Stimulated activated CD4-positive, alpha-beta T cell treated with anti-CD3 and anti-CD28 coated beads, Interleukin-15, amount 100 ng/mL, for 48 hours (primary cell): ENCODE measurements at regions not wholly inside any gene's neighbourhood (a gene's known extent, or its start where the extent isn't known, plus 50 kb on each side); places are given as distances from the start of the nearest gene placed in this dataset.

Experiments used
- DNase-seq, 2 donors: peaks; one replicate each; pipeline ENCODE4 v3.0.0-alpha.2; 2020; ENCODE audit warnings: low read depth in 2 of 2

DNA sequence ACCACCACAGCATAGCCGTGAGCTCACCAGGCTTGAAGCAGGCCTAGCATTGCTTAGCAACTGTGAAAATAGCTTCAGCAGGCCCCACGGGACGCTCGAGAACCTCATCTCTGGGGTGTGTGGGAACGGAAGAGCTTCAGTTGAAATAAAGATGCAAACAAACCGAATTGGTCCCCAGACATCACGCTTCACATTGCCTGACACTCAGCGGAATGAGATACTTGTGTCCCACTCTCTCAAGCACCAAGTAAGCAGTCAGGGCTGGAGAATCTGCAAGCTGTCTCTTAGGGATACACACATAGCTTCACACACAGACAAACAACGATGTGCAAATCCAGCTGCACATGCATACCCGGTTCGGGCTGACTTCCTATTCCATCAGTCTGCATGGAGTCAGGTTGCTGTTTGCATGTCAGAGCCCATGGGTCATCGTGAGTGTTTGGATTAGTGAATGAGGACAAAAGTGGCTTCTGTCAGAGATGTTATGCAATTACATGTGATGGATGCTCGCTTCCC, 205.7 kb downstream of the SNX19 start:
- no peak for DNase-seq

DNA sequence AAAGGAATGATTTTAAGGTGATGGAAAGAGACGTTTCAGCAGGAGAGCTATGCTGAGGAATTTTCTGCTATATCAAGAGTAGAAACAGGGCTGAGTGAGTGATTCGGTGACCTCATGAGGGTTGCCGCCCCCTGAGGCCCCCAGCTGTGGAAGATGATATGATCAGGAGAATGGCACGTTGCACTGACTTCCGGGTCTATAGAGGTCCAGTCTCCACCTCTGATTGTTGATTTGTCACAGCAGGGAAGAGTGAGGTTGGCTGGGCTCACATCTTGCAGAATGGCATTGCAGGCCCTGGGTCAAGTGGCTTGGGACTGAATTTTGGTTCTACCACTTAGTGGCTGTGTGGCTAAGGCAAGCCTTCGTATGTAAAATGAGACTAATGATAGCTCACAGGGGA, 205.1 kb downstream of the SNX19 start:
- DNase-seq = no peak

- DNase-seq = no peak
Measured at GRCh38 chr11:130712480-130712879, 203.8 kb downstream of the SNX19 start.

DNA sequence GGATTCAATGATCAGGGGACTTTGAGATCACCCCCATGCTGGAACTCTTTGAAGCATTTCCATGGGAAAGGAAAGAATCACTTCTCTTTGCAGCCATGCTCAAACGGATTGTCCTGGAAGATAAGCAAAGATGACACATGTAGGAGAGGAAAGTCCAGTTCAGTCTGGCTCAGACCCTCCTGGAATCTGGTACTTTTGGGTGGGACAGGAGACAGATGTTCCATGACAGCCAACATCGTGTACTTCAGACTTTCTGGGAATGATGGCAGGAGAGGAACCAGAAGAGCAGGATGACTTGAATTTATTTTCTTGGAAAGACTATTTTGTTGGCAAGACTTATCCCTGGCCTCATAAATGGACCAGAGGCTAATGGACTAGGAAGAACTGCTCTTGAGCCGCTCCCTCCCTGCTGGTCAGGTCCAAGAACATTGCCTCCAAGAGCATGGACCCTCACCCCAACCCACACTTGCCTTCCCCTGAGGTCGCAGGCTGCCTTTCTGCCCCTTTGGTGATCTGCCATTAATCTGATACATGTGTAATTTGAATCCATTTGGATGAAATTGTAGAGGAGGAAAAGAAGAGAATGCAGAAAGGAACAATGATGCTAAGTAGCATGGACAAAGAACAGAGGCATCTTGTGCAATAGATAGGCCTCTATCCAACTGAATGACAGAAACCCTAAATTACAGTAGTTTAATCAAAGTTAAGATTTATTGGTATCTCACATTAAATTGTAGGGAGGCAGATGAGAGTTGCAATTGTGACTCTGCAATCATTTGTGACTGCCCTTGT, 201.0 kb downstream of the SNX19 start:
- no peak for DNase-seq

- no peak for DNase-seq
Measured at GRCh38 chr11:130715877-130716220, 200.4 kb downstream of the SNX19 start.

DNA sequence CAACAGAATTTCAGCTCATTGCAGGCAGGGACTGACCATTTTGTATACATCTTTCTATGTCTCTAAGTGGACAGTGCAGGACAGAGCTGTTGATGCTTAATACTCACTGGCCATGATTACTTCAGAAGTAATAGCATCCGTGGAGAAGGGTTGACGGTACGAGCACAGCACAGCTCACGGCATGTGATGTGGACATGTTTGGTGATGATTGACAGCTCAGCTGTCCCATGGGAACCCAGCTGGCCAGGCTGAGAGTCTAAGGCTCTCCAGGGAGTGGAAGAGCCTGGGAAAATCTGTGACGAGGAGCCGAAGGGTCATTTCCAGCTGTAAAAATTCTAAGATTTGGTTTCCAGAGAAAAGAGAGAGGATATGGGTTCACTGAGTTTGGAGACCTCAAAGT, 198.2 kb downstream of the SNX19 start:
- no peak for DNase-seq

DNA sequence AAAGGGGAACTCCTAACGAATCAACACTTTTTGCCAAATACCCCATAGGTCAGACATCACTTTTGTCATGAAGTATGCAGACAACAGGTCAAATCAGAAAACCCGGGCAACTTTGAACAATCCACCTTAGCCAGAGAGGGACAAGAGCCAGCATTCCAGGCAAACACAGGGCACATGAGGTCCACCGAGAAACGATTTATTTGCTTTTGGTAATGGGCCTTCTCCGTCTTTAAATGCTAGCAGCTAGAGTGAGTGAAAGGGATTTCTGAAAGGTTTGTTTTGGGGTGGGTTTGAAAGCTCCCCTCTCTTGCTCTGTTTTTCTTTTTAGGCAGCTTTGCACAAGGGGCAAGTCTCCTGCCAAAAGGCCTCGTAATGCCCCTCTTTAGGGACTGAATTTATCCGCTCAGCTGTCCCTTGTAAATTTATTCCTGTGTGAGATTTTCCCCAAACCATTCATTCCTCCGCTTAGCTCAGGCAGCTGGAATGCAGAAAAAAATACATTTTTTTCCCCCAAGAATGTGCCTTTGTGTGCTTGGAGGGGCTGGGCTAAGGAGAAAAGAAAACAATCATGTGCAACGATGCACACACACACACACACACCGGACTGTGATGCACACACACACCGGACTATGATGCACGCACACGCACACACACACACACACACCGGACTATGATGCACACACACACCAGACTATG, 196.9 kb downstream of the SNX19 start:
- DNase-seq = no peak

- DNase-seq = no peak
Measured at GRCh38 chr11:130720232-130721022, 195.9 kb downstream of the SNX19 start.

DNA sequence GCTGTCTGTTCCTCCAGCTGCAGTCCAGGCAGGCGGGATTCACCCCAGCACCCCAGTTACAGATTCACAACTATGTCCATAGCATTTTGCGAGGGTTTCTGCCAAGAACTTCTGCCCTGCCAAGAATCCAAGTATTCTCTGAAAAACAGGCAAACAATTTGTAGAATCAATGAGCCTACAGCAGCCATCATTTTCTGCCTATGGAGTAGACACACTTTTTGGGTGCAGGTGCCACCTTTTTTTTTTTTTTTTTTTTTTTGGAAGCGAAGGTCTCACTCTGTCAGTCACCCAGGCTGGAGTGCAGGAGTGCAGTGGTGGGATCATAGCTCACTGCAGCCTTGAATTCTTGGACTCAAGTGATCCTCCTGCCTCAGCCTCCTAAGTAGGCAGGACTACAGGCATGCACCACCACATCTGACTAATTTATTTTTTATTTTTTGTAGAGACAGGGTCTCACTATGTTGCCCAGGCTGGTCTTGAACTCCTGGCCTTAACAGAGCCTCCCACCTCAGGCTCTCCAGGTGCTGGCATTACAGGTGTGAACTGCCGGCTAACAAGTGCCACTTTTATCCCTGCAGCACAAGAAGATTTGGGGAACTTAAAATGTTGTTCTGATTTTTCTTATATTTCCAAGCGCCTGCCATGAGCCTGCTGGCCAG, 195.1 kb downstream of the SNX19 start:
- no peak for DNase-seq

- no peak for DNase-seq
Measured at GRCh38 chr11:130721736-130722135, 194.5 kb downstream of the SNX19 start.

- DNase-seq = no peak
Measured at GRCh38 chr11:130722401-130722800, 193.9 kb downstream of the SNX19 start.

DNA sequence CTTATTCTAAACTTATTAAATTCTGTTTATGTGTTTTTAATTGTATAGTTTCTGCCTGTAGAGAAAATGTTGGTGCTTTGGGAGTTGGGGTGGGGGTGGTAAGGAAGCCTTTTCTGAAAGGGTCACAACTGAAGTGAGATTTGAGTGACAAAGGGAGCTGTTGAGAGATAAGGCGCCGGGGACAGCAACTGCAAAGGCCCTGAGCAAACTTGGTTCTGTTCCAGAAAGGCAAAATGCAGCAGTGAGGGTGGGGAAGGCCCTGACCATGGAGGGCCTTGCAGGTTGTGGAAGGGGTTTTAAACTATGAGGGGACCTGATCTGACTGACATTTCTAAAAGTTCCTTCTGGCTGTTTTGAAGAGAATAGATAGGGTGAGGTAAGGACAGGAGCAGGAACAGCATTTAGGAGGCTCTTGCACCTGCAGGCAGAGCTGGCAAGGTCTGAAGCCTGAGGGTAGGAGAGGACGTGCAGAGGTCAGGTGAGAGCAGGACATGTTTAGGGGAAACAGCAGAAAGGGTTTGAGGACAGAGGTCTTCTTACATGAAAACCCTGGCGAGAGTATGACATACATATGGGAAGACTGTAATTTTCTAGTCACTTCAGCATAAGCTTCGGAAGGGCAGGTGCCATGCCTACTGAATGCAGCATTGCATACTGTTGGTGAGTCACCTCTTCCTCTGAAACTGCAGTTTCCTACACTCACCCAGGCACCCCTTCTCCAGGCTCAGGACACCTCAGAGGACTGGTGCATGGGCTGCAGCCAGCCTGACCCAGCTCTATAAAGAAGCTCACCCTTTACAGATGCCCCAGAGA, 190.7 kb downstream of the SNX19 start:
- DNase-seq = no peak

DNA sequence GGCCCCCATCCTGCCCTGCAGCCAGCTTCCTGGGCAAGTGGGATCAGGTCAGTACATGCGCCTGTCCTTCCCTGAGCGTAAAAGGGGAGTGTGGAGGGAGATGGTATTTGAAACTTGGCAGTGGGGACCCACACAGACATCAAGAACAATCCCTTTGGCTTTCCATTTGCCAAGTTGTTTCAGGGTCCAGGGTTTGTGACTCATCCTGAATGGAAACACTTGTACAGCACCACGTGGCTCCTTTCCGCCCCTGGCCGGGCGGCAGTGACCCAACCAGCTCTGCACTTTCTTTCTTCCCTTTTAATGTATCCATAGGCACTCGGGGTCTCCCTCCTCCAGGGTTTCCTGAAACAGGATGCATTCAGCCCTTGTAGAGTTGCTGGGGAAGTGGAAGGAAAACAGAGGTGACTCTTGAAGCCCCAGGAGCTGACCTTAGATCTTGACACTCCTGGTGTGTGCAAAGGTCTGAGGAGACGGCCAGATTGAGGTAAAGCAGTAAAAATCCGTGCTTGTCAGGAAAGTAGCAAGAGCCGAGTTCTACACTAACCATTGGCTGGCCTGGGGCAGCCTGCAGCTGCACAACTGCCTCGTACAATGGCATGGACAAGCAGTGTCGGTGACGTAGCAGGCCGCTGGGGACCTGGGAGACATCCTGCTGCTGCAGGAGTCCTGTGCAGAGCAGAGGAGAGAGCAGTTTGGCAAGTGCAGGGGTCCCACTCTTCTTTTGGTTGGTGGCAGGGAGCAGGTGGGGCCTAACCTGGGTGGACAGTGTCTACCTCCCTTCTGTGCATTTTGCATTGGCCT, 189.8 kb downstream of the SNX19 start:
- DNase-seq = no peak

- DNase-seq = no peak
Measured at GRCh38 chr11:130727157-130728119, 188.8 kb downstream of the SNX19 start.

DNA sequence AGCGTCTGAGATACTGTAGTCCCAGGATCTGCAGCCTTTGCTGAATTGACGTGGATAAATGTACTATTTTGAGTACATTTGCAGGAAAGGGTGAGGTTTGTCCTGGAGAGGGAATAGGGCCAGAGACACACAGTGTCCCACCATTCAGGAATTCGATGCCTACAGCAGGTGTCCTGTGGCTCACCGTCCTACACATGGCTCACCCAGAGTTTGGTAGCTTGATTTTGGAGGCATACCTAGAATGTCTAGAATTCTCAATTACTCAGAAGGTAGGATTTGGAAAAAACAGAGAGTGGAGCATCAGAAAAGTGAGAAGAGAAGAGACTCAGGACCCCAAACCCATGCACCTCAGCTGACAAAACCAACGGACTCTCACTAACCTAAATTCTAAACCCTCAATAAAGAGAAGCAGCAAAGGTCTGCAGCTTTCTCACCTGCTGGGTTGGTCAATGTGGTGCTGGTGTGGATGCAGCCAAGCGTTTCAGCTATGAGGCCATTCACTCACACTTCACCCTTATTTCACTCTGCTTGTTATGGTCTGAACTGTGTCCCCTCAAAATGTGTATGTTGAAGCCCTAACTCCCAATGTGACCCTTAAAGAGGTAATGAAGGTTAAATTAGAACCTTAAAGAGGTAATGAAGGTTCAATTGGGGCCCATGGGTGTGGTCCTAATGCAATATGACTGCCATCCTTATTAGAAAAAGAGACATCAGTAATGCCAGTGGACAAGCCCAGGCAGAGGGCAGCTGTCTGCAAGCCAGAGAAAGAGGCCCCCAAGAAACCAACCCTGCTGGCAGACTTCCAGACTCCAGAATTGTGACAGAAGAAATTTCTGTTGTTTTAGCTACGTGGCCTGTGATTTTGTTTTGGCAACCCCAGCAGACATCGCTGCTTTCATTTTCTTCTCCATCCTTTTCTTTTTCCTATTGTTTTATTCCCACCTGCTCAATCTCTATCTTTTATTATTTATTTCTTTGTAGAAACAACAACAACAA, 187.8 kb downstream of the SNX19 start:
- no peak for DNase-seq

- no peak for DNase-seq
Measured at GRCh38 chr11:130729193-130729592, 187.1 kb downstream of the SNX19 start.

DNA sequence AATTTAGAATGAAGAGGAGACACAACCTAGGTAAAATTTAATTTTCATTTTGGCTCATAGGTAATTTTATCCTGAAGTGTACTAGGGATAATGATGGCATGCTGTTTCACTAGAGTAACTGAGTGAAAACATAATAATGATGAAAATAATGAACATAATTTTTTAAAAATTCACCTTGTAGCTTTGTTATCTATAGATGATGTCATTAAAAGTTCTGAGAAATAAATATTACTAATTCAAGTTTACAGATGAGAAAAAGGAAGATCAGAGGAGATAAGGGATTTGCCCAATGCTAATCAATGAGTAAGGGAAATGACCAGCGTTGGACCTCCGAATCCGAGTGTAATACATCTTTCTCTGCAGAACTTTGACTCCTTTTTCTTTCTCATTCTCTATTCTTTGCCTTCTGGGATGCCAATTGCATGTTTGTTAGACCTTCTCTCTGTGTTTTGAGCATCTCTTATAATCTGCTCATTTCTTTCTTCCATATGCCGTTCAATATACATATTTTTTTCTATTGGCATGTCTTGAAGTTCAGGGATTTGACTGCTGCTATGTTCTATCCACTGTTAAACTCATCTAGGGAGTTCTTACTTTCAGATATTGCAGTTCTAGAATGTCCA, 186.5 kb downstream of the SNX19 start:
- no peak for DNase-seq
